Stimulated activated CD8-positive, alpha-beta memory T cell treated with anti-CD3 and anti-CD28 coated beads, Interleukin-4, amount 100 ng/mL, for 48 hours (primary cell): ENCODE measurements at regions not wholly inside any gene's neighbourhood (a gene's known extent, or its start where the extent isn't known, plus 50 kb on each side); places are given as distances from the start of the nearest gene placed in this dataset.
"Not testable (repeated sequence)": the region's sequence is repeated elsewhere in the genome, so short reads cannot be mapped to it uniquely, and the experiment has no call there.

Source experiments
- DNase-seq: peaks from one replicate; pipeline ENCODE4 v3.0.0-alpha.2; 2020

DNA sequence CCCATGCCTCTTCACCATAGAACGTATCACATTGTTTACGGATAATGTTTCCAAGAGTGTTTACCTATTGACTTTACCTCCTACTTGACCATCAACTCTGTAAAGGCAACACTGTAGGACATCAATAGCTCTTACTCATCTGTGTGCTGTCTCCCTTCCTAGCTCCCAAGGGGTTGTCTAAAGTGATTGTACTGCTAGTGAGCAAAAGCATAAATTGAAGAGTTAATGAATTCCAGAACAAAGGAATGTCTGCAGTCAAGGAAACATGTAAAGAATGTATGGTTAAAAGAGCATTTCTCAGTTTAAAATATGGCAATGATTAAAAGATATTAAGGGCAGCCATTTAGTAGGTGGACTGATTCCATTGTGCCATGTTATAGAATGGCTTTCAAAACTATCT, 985.4 kb downstream of the TBC1D32 start:
- no peak for DNase-seq

DNA sequence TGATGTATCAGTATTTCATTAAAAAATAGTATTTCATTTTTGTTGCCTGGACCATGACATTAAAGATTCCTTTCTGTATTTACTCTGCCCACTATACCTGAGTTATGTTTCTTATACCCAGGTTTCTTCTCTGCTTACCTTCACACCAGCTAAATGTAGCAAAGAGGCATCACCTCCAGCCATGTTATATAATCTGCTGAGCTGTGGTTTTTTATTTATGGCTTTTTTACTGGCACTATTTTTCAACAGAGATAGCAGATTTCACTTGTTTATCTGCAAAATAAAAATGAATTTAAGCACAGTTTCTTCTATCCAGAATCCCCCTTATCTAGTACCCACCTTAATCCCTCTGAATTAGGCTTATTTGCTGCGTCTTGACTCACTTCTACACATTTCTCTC, 979.0 kb upstream of the MAN1A1 start:
- DNase-seq: no peak

DNA sequence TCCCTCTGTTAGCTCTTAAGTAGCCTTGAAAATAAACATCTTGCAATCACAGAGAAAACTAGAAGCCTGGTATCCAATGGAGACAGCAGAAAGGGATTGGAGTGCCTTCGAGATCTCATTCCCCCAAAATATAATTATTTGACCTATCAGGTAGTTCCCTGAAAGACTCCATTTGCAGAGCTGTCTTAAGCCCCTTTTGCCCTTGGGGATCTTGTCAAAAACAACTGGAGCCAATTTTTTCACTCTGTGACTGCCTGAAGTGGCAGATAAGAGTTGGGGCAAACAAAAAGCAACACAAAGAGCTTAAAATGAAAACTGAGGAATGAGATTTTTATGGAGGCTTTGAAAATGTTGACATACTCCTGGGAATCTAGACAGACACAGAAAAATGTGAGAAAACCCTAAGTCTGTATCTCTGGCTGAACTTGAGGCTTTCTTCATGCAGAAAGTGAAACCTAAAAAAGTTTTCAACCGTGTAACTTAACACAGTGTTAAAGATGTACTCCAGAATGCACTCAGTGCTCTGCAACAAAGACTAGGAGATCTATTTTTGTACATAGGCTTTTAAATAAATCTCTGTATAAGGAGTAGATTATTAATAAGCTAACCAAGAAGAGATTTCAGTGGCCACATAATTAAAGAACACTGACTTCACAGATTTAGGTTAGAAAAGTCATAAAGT, 971.1 kb upstream of the MAN1A1 start:
- no peak for DNase-seq

DNA sequence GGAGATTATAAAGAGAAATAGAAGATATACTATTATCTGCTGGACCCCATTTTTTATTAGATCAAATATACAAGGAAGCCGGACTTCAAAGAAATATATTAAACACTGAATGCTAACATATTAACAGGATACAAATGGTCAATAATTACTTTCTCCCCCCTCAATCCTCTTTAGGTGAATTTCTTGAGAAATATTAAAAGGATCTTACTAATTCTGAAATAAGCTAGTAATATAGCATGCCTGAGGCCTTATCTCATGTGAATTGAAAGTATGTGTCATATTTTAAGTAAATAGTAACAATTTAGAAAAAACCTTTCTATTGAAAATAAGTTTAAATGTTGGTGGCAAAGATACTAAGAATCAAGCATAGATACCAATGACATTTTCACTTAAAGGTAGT, 954.7 kb upstream of the MAN1A1 start:
- no peak for DNase-seq

DNA sequence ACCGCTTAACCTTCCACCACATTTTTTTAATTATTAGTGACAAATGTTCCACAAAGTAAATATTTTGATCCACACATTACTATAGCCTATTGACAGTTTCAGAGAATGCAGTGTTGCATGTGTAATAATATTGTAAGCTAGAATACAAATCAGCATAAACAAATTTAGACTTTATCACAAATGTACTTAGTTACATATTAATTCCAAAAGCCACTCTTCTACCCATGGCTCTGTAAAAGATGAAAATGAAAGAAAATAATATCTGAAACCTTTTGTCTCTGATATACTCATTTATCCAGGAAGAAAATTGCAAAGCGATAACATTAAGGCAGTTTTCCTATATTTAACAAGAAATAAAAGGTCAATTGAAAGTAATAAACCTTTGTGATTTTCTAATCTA, 954.0 kb upstream of the MAN1A1 start:
- no peak for DNase-seq

DNA sequence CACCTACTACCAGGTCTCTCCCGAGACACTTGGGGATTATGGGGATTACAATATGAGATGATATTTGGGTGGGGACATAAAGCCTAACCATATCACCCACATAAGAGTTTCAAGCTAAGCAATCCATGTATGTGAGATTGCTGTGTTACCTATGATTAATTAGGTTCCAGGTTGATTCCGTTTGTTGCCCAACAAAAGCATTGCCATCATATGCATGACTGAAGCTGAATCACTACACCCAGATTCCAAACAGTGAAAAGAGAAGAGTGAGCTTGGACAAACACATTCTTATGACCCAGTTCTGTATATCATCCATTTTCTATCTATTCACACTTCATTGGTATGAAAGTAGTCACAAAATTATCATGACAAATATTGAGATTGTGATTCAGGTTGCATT, 952.5 kb upstream of the MAN1A1 start:
- no peak for DNase-seq

DNA sequence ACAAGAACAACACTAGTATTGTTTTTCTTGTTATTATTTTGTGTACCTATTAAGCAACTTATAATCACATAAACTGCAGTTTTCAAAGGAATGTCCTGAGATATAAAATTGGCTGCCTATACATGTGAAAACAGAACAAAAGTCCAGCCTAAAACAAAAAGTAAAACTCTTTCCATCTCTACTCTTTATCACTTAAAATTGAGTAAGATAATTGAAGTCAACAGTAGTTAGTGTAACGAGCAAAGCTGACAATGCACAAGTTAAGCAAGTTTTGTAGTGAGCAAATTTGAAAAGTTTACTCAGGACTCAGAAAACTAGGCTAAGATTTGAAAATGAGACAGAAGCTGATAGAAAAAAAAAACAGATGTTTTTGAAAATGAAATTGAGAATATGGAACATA, 941.4 kb upstream of the MAN1A1 start:
- DNase-seq: no peak

DNA sequence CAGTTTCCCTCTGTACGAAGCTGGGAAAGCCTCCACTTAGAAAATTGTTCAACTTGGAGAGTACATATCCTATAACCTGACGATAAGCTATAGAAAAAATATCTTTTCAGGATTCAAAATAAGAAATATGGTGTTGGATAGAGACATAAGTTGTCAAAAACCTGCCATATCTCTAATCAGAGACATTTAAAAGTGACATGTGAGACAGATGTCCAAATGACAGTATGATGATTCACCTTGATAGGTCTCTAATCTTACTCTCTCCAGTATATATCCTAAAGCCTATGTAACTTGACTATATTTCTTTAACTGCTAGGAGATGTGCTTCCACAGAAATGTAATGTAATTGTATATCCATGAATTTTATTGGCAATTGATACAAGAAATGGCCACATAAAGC, 932.4 kb upstream of the MAN1A1 start:
- DNase-seq: no peak

DNA sequence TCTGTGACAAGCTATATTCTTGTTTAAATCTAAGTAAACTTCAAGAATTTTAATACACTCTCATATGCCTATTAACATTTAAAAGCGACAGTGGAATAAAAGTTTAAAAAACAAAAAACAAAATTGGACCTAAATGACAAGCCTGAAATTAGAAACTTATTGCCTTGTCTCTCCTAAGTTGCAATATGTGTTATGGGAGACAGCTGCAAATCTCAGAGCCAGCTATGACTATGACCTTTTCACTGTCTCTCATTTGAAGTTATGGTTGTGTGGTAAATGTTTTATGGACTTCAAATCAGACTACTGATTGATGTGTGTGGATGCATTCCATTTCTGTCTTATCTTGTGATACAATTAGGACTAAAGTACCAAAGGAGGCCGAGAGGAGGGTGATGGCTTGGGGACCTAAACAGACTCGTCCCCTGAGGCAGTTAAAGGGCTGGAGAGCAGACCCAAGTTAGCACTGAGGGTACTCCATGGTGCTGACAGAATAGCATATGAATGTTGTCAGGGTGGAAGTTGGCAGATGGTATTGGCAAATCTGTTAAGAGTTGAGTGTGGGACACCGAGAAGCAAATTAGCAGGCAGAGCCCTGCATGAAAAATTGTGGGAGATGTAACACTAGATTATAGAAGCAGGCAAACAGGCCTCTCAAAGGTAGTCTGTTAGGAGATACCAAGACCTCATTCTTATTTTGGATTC, 930.1 kb upstream of the MAN1A1 start:
- no peak for DNase-seq

DNA sequence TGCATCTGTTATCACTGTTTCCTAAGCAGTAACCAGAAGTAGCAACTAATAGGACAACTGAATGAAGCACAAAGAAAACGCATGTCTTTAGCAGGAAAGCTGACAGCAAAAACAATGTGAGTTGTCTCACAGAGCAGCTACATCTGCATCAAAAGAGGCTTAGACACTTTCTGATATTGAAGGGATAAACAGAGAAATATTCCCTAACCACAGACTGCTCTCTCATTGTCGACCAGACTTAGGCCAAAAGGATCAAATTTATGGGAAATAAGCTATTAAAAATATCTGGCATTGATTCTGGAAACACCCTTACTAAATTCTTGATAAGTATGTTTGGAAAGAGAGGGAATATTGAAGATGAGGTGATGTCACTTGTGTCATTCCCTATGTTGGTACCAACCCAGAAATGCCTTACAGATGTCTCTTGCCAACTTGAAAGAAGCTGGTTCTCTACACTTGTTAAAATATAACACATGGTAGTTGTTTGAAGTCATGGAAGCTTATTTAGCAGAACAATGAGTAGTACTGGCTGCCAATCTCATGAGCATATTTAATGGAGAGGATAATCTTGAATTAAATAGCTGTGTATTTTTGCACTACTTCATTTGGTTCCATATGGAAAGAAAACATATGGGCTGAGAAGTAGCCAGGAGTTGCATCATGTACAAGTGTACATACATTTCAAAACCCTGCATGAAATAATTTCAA, 929.3 kb upstream of the MAN1A1 start:
- no peak for DNase-seq

DNA sequence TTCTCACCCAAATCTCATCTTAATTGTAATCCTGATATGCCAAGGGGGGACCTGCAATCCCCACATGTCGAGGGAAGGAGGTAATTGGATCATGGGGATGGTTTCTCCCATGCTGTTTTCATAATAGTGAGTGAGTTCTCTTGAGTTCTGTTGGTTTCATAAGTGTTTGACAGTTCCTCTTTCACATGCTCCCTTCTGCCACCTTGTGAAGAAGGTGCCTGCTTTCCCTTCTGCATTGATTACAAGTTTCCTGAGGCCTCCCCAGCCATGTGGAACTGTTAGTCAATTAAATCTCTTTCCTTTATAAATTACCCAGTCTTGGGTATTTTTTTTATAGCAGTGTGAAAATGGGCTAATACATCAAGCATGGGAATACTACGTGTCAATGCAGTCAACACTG, 925.0 kb upstream of the MAN1A1 start:
- no peak for DNase-seq

DNA sequence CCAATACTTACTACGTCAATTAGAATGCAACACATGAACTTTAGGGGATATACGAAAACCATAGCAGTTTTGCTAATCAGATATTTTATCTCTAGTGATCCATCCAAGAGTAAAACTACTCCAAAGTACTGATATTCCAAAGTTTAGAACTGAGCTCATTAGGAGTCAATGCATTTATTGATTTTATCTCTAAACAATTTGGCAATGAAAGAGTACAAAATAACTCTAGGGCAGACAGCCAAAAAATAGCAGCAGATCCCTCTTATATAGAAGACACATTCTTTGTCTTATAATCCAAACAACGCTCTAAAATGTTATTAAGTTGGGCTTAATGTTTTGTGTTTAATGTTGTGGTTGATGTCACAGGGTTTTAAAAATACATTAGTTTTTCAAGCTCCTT, 923.9 kb upstream of the MAN1A1 start:
- no peak for DNase-seq

DNA sequence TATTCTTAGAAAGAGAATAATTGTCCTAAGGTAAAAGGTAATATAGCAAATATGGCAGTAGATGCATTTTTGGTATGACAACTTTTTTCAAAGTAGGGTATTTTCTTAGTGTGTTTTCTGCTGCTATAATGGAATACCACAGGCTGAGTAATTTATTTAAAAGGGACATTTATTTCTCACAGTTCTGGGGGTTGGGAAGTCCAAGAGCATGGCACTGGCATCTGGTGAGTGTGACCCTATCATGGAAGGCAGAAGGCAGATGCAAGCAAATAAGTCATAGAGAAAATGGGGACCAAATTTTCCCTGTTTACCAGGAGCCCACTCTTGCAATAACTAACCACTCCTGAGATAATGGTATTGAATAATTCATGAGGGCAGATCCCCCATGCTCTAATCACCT, 922.5 kb upstream of the MAN1A1 start:
- no peak for DNase-seq

DNA sequence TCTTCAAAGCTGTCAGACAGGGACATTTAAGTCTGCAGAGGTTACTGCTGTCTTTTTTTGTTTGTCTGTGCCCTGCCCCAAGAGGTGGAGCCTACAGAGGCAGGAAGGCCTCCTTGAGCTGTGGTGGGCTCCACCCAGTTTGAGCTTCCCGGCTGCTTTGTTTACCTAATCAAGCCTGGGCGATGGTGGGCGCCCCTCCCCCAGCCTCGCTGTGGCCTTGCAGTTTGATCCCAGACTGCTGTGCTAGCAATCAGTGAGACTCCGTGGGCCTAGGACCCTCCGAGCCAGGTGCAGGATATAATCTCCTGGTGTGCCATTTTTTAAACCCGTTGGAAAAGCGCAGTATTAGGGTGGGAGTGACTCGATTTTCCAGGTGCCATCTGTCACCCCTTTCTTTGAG, 918.7 kb upstream of the MAN1A1 start:
- DNase-seq: not testable (repeated sequence)

DNA sequence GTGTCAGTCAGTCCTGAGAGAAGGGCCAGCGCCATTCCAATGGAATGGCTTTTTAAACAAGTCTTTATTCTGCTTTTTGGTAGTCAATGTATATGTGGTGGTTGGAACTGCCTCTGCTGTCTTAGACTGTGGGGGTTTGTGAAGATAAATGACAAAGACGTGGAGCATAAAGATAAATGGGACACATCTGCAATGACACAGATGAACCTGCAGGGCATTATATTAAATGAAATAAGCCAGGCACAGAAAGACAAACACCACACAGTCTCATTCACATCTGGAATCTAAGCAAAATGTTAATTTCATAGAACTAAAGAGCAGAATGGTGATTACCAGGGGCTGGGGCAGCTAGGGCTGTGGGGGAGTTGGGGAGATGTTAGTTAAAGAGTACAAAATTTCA, 912.8 kb upstream of the MAN1A1 start:
- DNase-seq: no peak

DNA sequence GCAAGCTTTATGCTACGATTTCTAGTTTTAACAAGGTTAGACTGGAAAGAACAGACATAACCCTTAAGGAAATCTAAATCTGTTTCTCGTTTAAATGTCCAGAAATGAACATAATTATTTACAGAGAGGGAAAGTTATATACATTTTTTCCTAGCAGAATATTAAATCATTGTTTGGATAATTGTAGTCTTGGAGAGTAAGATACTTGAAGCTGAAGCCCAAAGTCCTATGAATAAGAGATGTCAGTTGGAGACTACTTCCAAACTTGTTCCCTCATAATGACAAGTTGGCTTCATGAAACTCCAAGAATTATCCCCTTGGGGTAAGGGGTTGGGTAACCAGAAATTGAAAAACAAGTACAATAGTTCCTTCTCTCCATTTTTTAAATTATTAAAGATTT, 911.1 kb upstream of the MAN1A1 start:
- no peak for DNase-seq

DNA sequence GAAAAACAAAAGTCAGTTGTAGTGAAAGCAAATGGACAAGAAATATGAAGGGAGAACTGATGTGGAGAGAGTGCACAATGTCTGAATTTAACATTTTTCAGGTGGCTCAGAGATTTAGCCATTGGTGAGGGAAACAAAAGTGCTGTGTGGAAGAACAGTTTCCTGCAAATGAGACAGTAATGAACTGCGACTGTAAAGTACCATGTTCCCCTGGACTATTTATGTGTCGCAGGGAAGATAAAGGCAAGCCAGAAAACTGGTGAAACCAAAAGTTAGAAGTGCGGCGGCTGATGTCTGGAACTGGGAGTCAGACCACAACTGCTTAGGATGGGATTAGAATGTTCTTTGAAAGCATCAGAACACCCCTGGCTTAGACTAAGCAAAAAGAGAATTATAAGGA, 905.1 kb upstream of the MAN1A1 start:
- DNase-seq: no peak

DNA sequence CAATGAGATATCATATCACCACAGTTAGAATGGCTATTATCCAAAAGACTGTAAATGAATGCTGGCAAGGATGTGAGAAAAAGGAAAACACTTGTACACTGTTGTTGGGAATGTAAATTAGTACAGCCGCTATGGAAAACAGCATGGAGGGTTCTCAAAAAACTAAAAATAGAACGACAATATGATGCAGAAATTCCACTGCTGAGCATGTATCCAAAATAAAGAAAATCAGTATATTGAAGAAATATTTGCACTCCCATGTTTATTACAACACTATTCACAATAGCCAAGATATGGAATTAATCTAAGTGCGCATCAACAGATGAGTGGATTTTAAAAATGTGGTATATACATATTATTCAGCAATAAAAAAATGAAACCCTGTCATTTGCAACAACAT, 898.9 kb upstream of the MAN1A1 start:
- DNase-seq: no peak

DNA sequence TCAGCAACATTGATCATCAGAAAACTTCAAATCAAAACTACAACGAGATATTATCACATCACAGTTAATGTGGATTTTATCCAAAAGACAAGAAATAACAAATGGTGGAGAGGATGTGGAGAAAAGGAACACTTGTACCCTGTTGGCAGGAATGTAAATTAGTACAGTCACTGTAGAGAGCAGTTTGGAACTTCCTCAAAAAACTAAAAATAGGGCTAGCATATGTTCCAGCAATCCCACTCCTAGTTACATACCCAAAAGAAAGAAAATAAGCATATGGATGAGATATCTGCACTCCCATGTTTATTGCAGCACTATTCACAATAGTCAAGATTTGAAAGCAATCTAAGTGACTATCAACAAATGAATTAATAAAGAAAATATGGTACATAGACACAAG, 887.7 kb upstream of the MAN1A1 start:
- no peak for DNase-seq

DNA sequence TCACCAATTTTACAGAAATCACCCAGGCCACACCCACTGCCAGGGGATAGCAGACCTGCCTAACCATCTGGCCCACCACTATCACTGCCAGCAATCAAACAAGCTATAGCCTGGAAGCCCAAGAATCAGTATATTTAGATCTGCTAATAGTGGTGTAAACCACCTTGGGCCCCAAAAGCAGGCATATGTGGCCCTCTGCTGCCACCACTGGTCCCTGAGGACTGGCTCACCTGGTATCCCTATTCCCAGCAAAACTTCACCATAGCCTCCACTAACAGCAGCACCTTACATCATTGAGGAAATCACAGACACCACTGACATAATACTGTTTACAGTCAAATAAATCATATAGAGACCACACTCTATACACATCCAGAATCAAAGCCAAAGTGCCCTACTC, 880.4 kb upstream of the MAN1A1 start:
- DNase-seq: no peak

DNA sequence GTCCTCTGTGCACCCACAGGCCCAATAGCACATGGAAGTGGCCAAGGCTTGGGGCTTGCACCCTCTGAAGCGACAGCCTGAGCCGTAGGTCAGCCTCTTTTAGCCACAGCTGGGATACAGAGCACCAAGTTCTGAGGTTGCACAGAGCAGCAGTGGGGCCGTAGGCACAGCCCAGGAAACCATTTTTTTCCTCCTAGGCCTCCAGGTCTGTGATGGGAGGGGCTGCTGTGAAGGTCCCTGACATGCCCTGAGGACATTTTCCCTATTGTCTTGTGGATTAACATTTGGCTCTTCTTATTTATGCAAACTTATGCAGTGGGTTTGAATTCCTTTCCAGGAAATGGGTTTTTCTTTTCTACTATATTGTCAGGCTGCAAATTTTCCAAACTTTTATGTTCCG, 878.7 kb upstream of the MAN1A1 start:
- no peak for DNase-seq

DNA sequence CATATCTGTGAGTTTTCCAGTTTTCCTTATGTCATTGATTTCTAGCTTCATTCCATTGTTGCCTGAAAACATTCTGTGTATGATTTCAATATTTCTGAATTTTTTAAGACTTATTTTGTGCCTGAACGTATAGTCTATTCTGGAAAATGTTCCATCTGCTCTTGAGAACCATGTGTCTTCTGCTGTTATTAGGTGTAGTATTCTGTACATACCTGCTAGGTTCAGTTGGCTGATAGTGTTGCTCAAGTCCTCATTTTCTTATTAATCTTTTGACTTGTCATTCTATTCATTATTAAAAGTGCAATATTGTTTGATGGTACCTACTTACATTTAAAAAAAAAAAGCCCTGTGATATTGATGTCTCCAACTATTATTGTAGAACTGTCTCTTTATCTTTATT, 869.8 kb upstream of the MAN1A1 start:
- no peak for DNase-seq

DNA sequence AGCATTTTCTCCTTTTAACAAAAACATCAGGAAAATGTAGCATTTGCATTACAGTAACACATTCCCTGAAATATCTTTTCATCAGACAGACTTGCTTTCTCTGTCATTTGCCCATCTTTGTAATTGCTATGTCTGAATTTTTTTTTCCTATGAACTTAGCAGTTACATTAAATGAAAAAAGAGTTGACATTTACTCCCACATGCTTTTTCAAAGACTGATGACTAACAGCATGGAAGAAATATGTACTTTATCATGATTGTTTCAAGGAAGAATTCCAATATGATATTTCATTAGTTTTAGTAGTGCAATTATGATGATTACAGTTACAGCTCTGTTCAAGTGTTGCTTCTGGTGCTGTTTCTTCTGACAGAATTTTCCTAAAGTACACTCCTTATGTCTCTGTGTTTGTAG, 864.5 kb upstream of the MAN1A1 start:
- no peak for DNase-seq
